ENCODE measurements at regions not wholly inside any gene's neighbourhood (a gene's known extent, or its start where the extent isn't known, plus 50 kb on each side); places are given as distances from the start of the nearest gene placed in this dataset.

DNA sequence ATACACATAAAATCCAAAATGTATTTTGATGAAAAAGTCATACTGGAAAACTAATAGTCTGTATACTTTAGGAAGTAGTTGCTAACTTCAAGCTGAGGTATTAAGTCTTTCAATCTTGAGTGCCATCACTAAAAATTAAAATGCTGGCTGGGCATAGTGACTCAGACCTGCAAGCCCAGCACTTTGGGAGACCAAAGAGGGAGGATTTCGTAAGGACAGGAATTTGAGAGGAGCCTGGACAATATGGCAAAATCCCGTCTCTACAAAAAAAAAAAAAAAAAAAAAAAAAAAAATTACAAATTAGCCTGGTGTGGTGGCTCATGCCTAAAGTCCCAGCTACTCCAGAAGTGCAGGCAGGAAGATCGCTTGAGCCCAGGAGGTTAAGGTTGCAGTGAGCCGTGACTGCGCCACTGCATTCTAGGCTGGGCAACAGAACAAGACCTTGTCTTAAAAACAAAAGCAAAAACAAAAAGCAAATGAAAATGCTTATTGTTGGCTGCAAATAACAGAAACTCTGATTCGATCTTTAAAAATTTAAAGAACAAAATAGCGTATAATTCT lies 1994.2 kb upstream of the PCDH20 start:
- Histone ChIP-seq H3K9me2 (replicated peaks; ENCODE audit: insufficient read depth, low read length) (no peaks in the 10 kb centered on the region), H3K4me3 (ENCODE audit: low read length) (no peak overlapping the region), H3K79me2 (ENCODE audit: low read length) (no peaks in the 10 kb centered on the region), H3K27ac (ENCODE audit: low read length) (no peak overlapping the region), H2AFZ (ENCODE audit: low read length) (no peak overlapping the region), H3K9me3 (replicated peaks; ENCODE audit: insufficient read depth, low read length) (no peaks in the 10 kb centered on the region), H3K36me3 (replicated peaks; ENCODE audit: insufficient read depth, low read length) (no peaks in the 10 kb centered on the region), H4K20me1 (ENCODE audit: insufficient read depth, low read length) (no peaks in the 10 kb centered on the region), H3K27me3 (replicated peaks; ENCODE audit: insufficient read depth, low read length) (no peaks in the 10 kb centered on the region), H3F3A (ENCODE audit: insufficient read depth, low read length) (no peaks in the 10 kb centered on the region), H3K4me2 (ENCODE audit: low read depth, low read length) (no peak overlapping the region), H3K4me1 (ENCODE audit: low read length) (no peaks in the 10 kb centered on the region), H3K9ac (ENCODE audit: low read length) (no peak overlapping the region)
- TF ChIP-seq EZH2 (optimal IDR thresholded peaks at IDR 0.05; ENCODE audit: low read depth, low read length) (no peak), EZH2phosphoT487 (IDR thresholded peaks at IDR 0.05; ENCODE audit: low read length) (no peak)
- TF ChIP-seq, protein P1, sequence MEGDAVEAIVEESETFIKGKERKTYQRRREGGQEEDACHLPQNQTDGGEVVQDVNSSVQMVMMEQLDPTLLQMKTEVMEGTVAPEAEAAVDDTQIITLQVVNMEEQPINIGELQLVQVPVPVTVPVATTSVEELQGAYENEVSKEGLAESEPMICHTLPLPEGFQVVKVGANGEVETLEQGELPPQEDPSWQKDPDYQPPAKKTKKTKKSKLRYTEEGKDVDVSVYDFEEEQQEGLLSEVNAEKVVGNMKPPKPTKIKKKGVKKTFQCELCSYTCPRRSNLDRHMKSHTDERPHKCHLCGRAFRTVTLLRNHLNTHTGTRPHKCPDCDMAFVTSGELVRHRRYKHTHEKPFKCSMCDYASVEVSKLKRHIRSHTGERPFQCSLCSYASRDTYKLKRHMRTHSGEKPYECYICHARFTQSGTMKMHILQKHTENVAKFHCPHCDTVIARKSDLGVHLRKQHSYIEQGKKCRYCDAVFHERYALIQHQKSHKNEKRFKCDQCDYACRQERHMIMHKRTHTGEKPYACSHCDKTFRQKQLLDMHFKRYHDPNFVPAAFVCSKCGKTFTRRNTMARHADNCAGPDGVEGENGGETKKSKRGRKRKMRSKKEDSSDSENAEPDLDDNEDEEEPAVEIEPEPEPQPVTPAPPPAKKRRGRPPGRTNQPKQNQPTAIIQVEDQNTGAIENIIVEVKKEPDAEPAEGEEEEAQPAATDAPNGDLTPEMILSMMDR (IDR thresholded peaks at IDR 0.05; ENCODE audit: low read length) = no peak
- no peak for DNase-seq

DNA sequence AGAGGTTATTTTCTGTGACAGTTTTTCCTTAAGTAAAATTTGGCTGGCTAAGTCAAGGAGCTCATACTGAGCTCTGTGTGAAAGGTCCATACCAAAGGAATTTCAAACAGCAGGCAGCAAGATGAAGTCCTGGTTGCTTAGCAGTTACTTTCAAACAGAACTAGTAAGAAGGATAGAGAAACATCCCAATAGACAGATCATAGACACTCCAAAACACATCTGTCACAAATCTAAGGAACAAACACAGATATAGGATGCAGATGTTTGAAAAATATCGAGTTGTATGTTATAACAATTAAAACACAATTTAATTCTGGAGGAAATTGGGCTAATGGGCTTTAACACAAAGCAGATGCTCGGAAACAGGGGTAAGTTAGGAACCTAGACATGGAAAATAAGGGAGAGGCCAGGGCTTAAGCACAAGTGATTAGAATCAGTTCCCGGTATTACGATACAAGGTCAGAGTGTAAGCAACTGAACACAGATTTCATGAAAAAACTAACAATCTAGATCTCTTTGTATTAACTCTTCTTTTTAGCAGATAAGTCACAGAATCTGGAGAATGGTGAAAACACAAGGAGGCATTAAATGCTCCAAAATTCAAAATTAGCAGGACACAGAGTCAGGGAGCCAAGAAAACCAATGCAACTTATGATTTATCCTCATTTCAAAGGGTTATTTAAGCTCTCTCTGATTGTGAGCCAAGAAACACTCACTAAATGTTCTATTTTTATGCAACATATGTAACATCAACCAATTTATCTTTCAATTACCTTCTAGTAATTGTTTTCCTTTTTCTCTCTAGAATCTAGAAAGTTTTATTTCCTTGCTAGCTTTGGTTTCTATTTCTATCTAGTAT lies 1992.9 kb upstream of the PCDH20 start:
- H2AFZ ChIP-seq (ENCODE audit: low read length) = no peak overlapping the region

DNA sequence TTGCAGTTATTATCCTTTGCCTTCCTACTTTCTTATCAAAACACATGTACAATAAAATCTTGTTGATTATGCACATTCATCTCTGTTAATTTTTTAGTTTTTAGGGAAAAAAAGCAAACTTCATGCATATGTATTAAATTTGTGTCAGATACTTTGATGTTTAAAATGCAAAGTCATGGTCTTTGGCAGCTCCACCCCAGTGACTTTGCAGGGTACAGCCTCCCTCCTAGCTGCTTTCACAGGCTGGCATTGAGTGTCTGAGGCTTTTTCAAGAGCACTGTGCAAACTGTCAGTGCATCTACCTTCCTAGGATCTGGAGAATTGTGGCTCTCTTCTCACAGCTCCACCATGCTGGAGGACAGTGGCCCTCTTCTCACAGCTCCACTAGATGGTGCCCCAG lies 1988.1 kb upstream of the PCDH20 start:
- Histone ChIP-seq H3K4me3 (ENCODE audit: low read length) (no peak overlapping the region), H3K4me1 (ENCODE audit: low read length) (no peaks in the 10 kb centered on the region), H2AFZ (ENCODE audit: low read length) (no peak overlapping the region), H3K9me2 (replicated peaks; ENCODE audit: insufficient read depth, low read length) (no peaks in the 10 kb centered on the region), H3K36me3 (replicated peaks; ENCODE audit: insufficient read depth, low read length) (no peaks in the 10 kb centered on the region), H3K27me3 (replicated peaks; ENCODE audit: insufficient read depth, low read length) (no peaks in the 10 kb centered on the region), H3F3A (ENCODE audit: insufficient read depth, low read length) (no peaks in the 10 kb centered on the region), H3K27ac (ENCODE audit: low read length) (no peak overlapping the region), H3K9ac (ENCODE audit: low read length) (no peak overlapping the region), H3K4me2 (ENCODE audit: low read depth, low read length) (no peak overlapping the region), H4K20me1 (ENCODE audit: insufficient read depth, low read length) (no peaks in the 10 kb centered on the region), H3K9me3 (replicated peaks; ENCODE audit: insufficient read depth, low read length) (no peaks in the 10 kb centered on the region), H3K79me2 (ENCODE audit: low read length) (no peaks in the 10 kb centered on the region)
- TF ChIP-seq, protein P1 (IDR thresholded peaks at IDR 0.05; ENCODE audit: low read length) = no peak
- TF ChIP-seq EZH2 (optimal IDR thresholded peaks at IDR 0.05; ENCODE audit: low read depth, low read length) (no peak), EZH2phosphoT487 (IDR thresholded peaks at IDR 0.05; ENCODE audit: low read length) (no peak)
- no peak for DNase-seq

More for the DNA sequence above, 1992.9 kb upstream of the PCDH20 start:
- H3K27me3 ChIP-seq (replicated peaks; ENCODE audit: insufficient read depth, low read length) = no peaks in the 10 kb centered on the region
- no peaks in the 10 kb centered on the region for H3K36me3 ChIP-seq (replicated peaks; ENCODE audit: insufficient read depth, low read length)
- no peaks in the 10 kb centered on the region for H3K79me2 ChIP-seq (ENCODE audit: low read length)
- TF ChIP-seq EZH2 (optimal IDR thresholded peaks at IDR 0.05; ENCODE audit: low read depth, low read length) = no peak
- TF ChIP-seq, protein P1 (IDR thresholded peaks at IDR 0.05; ENCODE audit: low read length) = no peak
- no peak for TF ChIP-seq EZH2phosphoT487 (IDR thresholded peaks at IDR 0.05; ENCODE audit: low read length)
- H3K27ac ChIP-seq (ENCODE audit: low read length) = no peak overlapping the region
- H3K4me3 ChIP-seq (ENCODE audit: low read length) = no peak overlapping the region
- H3K9me3 ChIP-seq (replicated peaks; ENCODE audit: insufficient read depth, low read length) = no peaks in the 10 kb centered on the region
- no peak for DNase-seq
- H3K9ac ChIP-seq (ENCODE audit: low read length) = no peak overlapping the region
- H3F3A ChIP-seq (ENCODE audit: insufficient read depth, low read length) = no peaks in the 10 kb centered on the region
- H3K9me2 ChIP-seq (replicated peaks; ENCODE audit: insufficient read depth, low read length) = no peaks in the 10 kb centered on the region
- H3K4me2 ChIP-seq (ENCODE audit: low read depth, low read length) = no peak overlapping the region
- no peaks in the 10 kb centered on the region for H3K4me1 ChIP-seq (ENCODE audit: low read length)
- no peaks in the 10 kb centered on the region for H4K20me1 ChIP-seq (ENCODE audit: insufficient read depth, low read length)

All from MM.1S (cell line).